MM.1S (cell line): ENCODE measurements at regions not wholly inside any gene's neighbourhood (a gene's known extent, or its start where the extent isn't known, plus 50 kb on each side); places are given as distances from the start of the nearest gene placed in this dataset.

Experiments used
- EZH2 ChIP-seq: fragments of 300-600 bp; sonication (generic); optimal IDR thresholded peaks from 2 replicates; pipeline ENCODE3; 2017; ENCODE audit warnings: low read depth, mild to moderate bottlenecking, antibody characterized with exemption, low read length, mixed read lengths
- TF ChIP-seq, protein P1 (sequence below): fragments of 300-600 bp; sonication (generic); IDR thresholded peaks from 2 replicates; pipeline ENCODE4 v1.5.1; 2016; ENCODE audit warnings: antibody characterized with exemption, low read length, mixed read lengths

GRCh38 chr3:64932666-64933342, 245.0 kb upstream of the ADAMTS9 start:
- TF ChIP-seq, protein P1, sequence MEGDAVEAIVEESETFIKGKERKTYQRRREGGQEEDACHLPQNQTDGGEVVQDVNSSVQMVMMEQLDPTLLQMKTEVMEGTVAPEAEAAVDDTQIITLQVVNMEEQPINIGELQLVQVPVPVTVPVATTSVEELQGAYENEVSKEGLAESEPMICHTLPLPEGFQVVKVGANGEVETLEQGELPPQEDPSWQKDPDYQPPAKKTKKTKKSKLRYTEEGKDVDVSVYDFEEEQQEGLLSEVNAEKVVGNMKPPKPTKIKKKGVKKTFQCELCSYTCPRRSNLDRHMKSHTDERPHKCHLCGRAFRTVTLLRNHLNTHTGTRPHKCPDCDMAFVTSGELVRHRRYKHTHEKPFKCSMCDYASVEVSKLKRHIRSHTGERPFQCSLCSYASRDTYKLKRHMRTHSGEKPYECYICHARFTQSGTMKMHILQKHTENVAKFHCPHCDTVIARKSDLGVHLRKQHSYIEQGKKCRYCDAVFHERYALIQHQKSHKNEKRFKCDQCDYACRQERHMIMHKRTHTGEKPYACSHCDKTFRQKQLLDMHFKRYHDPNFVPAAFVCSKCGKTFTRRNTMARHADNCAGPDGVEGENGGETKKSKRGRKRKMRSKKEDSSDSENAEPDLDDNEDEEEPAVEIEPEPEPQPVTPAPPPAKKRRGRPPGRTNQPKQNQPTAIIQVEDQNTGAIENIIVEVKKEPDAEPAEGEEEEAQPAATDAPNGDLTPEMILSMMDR, result no peak
- TF ChIP-seq EZH2, result no peak
